ENCODE measurements at regions not wholly inside any gene's neighbourhood (a gene's known extent, or its start where the extent isn't known, plus 50 kb on each side); places are given as distances from the start of the nearest gene placed in this dataset.
A peak's percentile ranks its signal among the peaks of the same experiment; 100 is the strongest.

- no peak for TF ChIP-seq CTCF (IDR thresholded peaks at IDR 0.05; ENCODE audit: insufficient read depth, low read length, missing control alignments)
- ChIA-PET POLR2A (no interaction called here), CTCF (no interaction called here)
- no peak overlapping the region for H3K4me3 ChIP-seq (ENCODE audit: low read depth, low read length)
- DNase-seq (ENCODE audit: low read depth, low spot score) = no peak
These were observed 56.1 kb upstream of the NECTIN1 start for GRCh38 chr11:119785131-119785530.

- ChIA-PET POLR2A (no interaction called here), CTCF (interaction anchor here (3.1 kb wide), 1 partner anchor 55 kb away, joined by 13 read pairs; the partner anchor contains the start of gene NECTIN1)
- no peak for DNase-seq (ENCODE audit: low read depth, low spot score)
- H3K4me3 ChIP-seq (ENCODE audit: low read depth, low read length) = no peak overlapping the region
- no peak for TF ChIP-seq CTCF (IDR thresholded peaks at IDR 0.05; ENCODE audit: insufficient read depth, low read length, missing control alignments)
These were observed 55.4 kb upstream of the NECTIN1 start for GRCh38 chr11:119784421-119784820.

GRCh38 chr11:119783466-119784400 lies 54.7 kb upstream of the NECTIN1 start:
- no peak for TF ChIP-seq CTCF (IDR thresholded peaks at IDR 0.05; ENCODE audit: insufficient read depth, low read length, missing control alignments)
- ChIA-PET CTCF (interaction anchor here (1.5 to 3.1 kb wide), 2 partner anchors 8 to 54 kb away, joined by 8 to 13 read pairs; partner anchors contain the start of gene NECTIN1), POLR2A (no interaction called here)
- DNase-seq (ENCODE audit: low read depth, low spot score) = no peak
- H3K4me3 ChIP-seq (ENCODE audit: low read depth, low read length) = no peak overlapping the region

- ChIA-PET POLR2A (interaction anchor here (1.0 to 1.1 kb wide), 2 partner anchors 10 to 17 kb away, joined by 3 read pairs; no protein-coding TSS in a partner anchor), CTCF (interaction anchor here (1.5 to 3.1 kb wide), 2 partner anchors 9 to 53 kb away, joined by 8 to 13 read pairs; partner anchors contain the start of gene NECTIN1)
- no peak overlapping the region for H3K4me3 ChIP-seq (ENCODE audit: low read depth, low read length)
- peak; percentile 23 for DNase-seq (ENCODE audit: low read depth, low spot score)
- TF ChIP-seq CTCF (IDR thresholded peaks at IDR 0.05; ENCODE audit: insufficient read depth, low read length, missing control alignments) = no peak
These were observed 53.7 kb upstream of the NECTIN1 start for GRCh38 chr11:119782739-119783072.

GRCh38 chr11:119782006-119782738 lies 53.2 kb upstream of the NECTIN1 start:
- DNase-seq (ENCODE audit: low read depth, low spot score) = no peak
- POLR2A ChIA-PET = interaction anchor here (0.9 to 1.1 kb wide), 3 partner anchors 9 to 18 kb away, joined by 3 read pairs; no protein-coding TSS in a partner anchor
- no peak overlapping the region for H3K4me3 ChIP-seq (ENCODE audit: low read depth, low read length)
- TF ChIP-seq CTCF (IDR thresholded peaks at IDR 0.05; ENCODE audit: insufficient read depth, low read length, missing control alignments) = no peak
- CTCF ChIA-PET = interaction anchor here (1.5 to 3.1 kb wide), 2 partner anchors 10 to 53 kb away, joined by 8 to 13 read pairs; partner anchors contain the start of gene NECTIN1
